Stimulated activated CD8-positive, alpha-beta memory T cell treated with anti-CD3 and anti-CD28 coated beads, Interleukin-15, amount 100 ng/mL, for 48 hours (primary cell): ENCODE measurements at regions not wholly inside any gene's neighbourhood (a gene's known extent, or its start where the extent isn't known, plus 50 kb on each side); places are given as distances from the start of the nearest gene placed in this dataset.

Experiments used
- DNase-seq, 2 donors: peaks; one replicate each; pipeline ENCODE4 v3.0.0-alpha.2; 2020; ENCODE audit warnings: low read depth in 2 of 2

DNA sequence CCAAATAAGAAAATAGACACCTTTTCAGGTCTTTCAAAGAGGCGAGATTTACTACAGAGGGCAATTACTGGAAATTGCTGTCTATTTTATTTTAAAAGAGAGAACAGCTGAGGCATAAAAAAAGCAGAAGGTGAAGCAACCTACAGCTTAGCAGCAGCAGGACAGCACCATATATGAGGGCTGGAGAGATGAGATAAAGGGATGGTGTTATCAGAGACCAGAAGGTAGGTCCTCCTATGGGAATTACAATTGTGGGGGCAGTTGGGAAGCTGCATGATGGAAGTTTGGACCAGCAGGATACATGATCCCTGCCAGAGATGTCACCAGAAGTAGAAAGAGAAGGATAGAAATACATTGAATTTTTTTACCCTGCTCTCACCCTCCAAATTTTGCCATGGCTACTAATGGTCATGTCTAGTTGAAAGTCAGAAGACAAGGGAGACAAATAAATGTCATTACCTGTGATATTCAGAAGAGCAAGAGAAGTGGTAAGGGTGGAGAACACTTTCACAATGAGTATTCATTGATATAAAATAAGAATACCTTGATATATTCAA is 77.2 kb upstream of the CALCR start:
- no peak for DNase-seq

DNA sequence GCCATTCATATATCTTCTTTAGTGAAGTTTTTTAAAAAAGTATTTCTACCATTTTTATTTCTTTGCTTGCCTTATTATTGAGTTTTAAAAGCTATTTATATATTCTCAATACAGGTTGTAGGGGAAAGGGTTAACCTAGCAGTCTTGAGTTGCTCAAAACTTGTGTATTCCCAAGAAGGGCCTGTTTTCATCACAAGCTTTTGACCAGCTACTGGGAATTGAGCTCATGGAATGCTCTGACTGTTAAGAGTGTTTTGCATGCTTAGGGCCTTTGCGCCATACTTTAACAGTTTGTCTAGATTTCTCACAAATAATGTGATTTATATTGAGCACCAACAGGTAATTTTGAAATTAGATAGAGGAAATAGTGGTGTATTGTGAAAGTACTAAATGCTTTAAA is 72.0 kb upstream of the CALCR start:
- no peak for DNase-seq

GRCh38 chr7:93636276-93636675 is 61.8 kb upstream of the CALCR start:
- no peak for DNase-seq

DNA sequence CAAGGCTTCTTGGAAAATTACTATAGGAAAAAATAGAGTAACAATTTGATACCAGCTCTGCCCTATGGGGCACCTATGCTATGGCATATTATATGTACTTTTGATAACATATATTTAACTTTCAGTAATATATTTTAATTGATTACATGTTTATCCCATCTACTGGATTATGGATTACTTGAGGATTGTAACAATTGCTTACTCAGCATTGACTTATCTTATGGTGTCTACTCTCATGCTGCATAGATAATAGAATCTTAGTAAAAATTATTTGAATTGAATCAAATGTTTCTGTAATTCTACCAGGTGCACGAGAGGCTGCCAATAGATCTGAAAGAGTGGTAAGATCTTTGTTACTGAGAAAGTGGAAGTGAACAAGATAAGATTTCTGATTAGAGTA is 57.8 kb upstream of the CALCR start:
- DNase-seq, result no peak

DNA sequence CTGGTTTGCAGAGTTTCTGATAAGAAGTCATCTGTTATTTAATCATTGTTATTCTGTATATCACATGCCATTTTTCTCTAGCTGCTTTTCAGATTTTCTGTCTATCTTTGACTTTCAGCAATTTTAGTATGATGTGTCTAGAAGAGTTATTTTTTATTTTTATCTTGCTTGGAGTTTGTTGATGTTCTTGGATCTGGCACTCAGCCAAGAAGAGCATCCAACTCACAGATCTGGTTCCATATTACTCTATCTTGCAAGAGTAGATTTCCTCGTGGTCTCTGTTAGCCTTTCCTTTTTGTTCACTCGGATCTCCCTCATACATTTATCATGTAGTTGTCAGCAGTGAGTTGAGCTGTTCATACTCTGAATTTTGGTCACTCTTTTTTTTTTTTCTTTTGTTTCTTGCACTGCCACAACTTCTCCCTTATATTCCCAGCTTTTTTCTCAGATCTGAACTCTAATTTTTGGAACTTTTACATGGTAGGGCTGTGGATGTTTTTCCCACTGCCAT is 54.8 kb upstream of the CALCR start:
- no peak for DNase-seq

- no peak for DNase-seq
Observed at GRCh38 chr7:93626869-93627268, 52.3 kb upstream of the CALCR start.
